ENCODE measurements at regions not wholly inside any gene's neighbourhood (a gene's known extent, or its start where the extent isn't known, plus 50 kb on each side); places are given as distances from the start of the nearest gene placed in this dataset.
A peak's percentile ranks its signal among the peaks of the same experiment; 100 is the strongest.

GRCh38 chr7:116420003-116420402, 79.5 kb upstream of the CAV2 start:
- no peak for DNase-seq (ENCODE audit: low spot score)

- no peak for DNase-seq (ENCODE audit: low spot score)
These were observed 78.2 kb upstream of the CAV2 start for GRCh38 chr7:116421298-116421697.

- DNase-seq (ENCODE audit: low spot score): no peak
These were observed 76.9 kb upstream of the CAV2 start for GRCh38 chr7:116422683-116423082.

- DNase-seq (ENCODE audit: low spot score): no peak
These were observed 76.0 kb upstream of the CAV2 start for GRCh38 chr7:116423499-116423898.

- no peak for DNase-seq (ENCODE audit: low spot score)
These were observed 73.8 kb upstream of the CAV2 start for GRCh38 chr7:116425647-116426209.

GRCh38 chr7:116426428-116427156, 72.9 kb upstream of the CAV2 start:
- peak; percentile 31 for DNase-seq (ENCODE audit: low spot score)

- DNase-seq (ENCODE audit: low spot score): no peak
These were observed 69.4 kb upstream of the CAV2 start for GRCh38 chr7:116429986-116430619.

GRCh38 chr7:116431787-116432526, 67.6 kb upstream of the CAV2 start:
- DNase-seq (ENCODE audit: low spot score): no peak

GRCh38 chr7:116432527-116432916, 67.0 kb upstream of the CAV2 start:
- DNase-seq (ENCODE audit: low spot score): no peak

- no peak for DNase-seq (ENCODE audit: low spot score)
These were observed 66.3 kb upstream of the CAV2 start for GRCh38 chr7:116433246-116433645.

GRCh38 chr7:116434820-116435341, 64.7 kb upstream of the CAV2 start:
- peak; percentile 27 for DNase-seq (ENCODE audit: low spot score)

- DNase-seq (ENCODE audit: low spot score): no peak
These were observed 63.2 kb upstream of the CAV2 start for GRCh38 chr7:116436305-116436826.

GRCh38 chr7:116438267-116438666, 61.3 kb upstream of the CAV2 start:
- no peak for DNase-seq (ENCODE audit: low spot score)

GRCh38 chr7:116439005-116439404, 60.5 kb upstream of the CAV2 start:
- DNase-seq (ENCODE audit: low spot score): no peak

GRCh38 chr7:116439841-116440549, 59.5 kb upstream of the CAV2 start:
- DNase-seq (ENCODE audit: low spot score): peak; percentile 14

GRCh38 chr7:116441534-116441933, 58.0 kb upstream of the CAV2 start:
- no peak for DNase-seq (ENCODE audit: low spot score)

- peak; percentile 70 for DNase-seq (ENCODE audit: low spot score)
These were observed 56.4 kb upstream of the CAV2 start for GRCh38 chr7:116443101-116443523.

- no peak for DNase-seq (ENCODE audit: low spot score)
These were observed 55.9 kb upstream of the CAV2 start for GRCh38 chr7:116443646-116444045.

- DNase-seq (ENCODE audit: low spot score): no peak
These were observed 53.9 kb upstream of the CAV2 start for GRCh38 chr7:116445447-116446211.

- no peak for DNase-seq (ENCODE audit: low spot score)
These were observed 53.2 kb upstream of the CAV2 start for GRCh38 chr7:116446212-116446855.
